SH-SY5Y (cell line): ENCODE measurements at regions not wholly inside any gene's neighbourhood (a gene's known extent, or its start where the extent isn't known, plus 50 kb on each side); places are given as distances from the start of the nearest gene placed in this dataset.

ENCODE experiments used
- GATA2 ChIP-seq: IDR thresholded peaks from 2 replicates; pipeline ENCODE4 v1.6.1; 2011; ENCODE audit warnings: mild to moderate bottlenecking, low read depth, low read length
- GATA3 ChIP-seq: IDR thresholded peaks from 2 replicates; pipeline ENCODE4 v1.6.1; 2011; ENCODE audit warnings: low read depth, mild to moderate bottlenecking, low read length, moderate library complexity

DNA sequence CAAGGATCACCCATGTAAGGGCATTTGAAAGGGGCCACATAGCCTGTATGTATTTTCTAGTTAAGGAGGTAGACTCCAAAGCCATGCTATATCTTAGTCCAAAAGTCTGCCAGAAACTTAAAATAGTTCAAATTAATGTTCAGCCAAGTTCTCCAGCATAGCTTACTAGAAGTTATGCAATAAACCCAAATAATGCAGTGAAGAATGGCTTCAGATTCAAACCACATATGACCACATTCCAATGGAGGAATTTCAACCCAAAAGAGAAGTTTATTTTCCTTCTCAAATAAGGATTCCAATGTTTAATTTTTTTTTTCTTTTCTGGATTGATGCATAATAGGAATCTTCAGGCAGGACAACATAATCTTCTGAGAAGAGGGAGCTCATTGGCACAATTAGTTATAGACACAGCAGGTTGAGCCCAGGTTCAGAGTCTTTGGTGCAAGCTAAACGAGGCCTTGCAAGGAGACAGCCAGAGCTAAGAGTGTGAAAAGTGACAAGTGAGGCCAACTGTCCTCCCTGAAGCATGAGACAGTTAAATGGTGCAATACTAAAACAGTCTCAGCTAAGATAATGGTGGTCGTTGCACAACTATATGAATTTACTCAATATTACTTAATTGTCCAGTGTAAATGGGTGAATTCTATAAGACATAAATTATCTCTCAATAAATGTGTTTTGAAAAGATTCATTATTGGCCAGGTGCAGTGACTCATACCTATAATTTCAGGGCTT is 598.8 kb upstream of the CDH4 start:
- TF ChIP-seq GATA3 = no peak
- no peak for TF ChIP-seq GATA2
